Cardiac fibroblast (primary cell): ENCODE measurements at regions not wholly inside any gene's neighbourhood (a gene's known extent, or its start where the extent isn't known, plus 50 kb on each side); places are given as distances from the start of the nearest gene placed in this dataset.

ENCODE experiments used
- DNase-seq, 2 donors: peaks; one replicate each; pipeline versions ENCODE4 v3.0.0 to v3.0.0-alpha.2; 2010; ENCODE audit warnings: low read depth in 2 of 2
- H3K4me3 ChIP-seq, 2 donors: replicated peaks in 1 of 2; 1 replicate in 1 of 2; 2 replicates in 1 of 2; pipeline ENCODE4 v1.5.1; 2011; ENCODE audit warnings: low read depth in 2 of 2, low read length in 2 of 2, mild to moderate bottlenecking in 2 of 2, moderate library complexity in 1 of 2
- CTCF ChIP-seq: IDR thresholded peaks from one replicate; pipeline ENCODE4 v1.5.1; 2011; ENCODE audit warnings: low read depth, mild to moderate bottlenecking, low read length, inconsistent platforms

GRCh38 chr9:115278326-115279035 lies 160.5 kb upstream of the TNC start:
- DNase-seq, result no peak
- no peak overlapping the region for H3K4me3 ChIP-seq
- no peak for TF ChIP-seq CTCF

DNA sequence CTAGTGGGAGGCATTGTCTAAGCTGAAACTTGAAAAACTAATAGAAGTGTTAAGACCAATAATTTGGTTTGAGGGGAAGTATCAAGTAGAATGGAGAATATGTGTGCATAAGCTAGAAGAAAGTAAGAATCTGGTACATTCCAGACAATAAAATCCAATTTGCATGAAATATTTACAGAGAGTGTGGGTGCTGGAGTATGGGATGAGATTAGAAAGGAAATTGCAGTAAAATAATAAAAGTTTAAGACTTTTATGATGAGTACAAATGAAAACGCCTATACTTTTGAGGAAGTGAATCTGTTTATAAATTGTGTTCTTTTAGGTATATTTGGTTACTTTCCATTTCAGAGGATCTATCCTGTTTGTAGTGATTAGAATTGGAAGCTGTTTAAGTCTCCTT lies 165.4 kb upstream of the TNC start:
- no peak overlapping the region for H3K4me3 ChIP-seq
- DNase-seq, result no peak
- no peak for TF ChIP-seq CTCF

- no peak for TF ChIP-seq CTCF
- DNase-seq, result no peak
- H3K4me3 ChIP-seq, result no peak overlapping the region
These were observed 167.9 kb upstream of the TNC start for GRCh38 chr9:115285836-115286235.

DNA sequence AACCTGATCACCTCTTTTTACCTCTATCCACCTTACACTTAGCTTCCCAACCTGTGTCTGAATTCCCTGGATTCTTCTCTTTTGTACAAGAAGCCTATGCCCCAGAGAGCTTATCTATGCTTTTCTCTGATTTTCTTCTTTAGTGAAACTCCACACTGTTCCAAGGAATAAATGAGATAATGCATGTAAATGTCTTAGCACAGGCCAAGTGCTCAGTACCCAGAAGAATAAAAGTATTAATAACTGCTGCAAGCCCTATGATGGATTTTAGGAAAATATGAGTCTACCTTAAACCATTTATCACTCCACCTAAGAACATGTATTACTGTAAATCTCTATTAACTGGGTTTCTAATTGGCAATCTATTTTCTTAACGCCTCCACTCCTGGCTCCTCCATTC lies 168.5 kb upstream of the TNC start:
- DNase-seq, result no peak
- H3K4me3 ChIP-seq, result no peak overlapping the region
- no peak for TF ChIP-seq CTCF

DNA sequence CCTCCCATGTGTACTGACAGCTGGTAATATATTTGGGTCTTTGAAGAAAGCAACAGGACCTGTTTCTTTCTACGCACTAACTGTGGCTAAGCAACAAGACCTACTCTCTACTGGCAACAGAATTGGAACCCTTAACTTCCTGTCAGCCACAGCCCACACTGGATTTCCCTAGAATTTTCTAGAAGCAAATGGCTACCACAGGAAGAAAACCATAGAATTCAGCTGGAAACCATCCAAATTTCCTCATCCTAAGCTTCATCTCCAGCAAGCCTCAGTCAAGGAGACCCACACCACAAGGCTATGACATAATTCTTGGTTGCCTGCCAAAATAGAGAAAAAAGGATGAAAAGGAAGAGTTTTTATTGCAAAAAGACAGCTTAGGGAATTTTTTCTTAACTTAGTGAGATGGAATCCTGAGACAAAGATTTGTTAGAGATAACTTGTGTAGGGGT lies 171.8 kb upstream of the TNC start:
- peak; percentile 32 to 39 for DNase-seq

GRCh38 chr9:115291841-115292240 lies 173.9 kb upstream of the TNC start:
- DNase-seq, result no peak
- TF ChIP-seq CTCF, result no peak
- no peak overlapping the region for H3K4me3 ChIP-seq

More for the DNA sequence above, 171.8 kb upstream of the TNC start:
- H3K4me3 ChIP-seq, result no peak overlapping the region
- TF ChIP-seq CTCF, result no peak

DNA sequence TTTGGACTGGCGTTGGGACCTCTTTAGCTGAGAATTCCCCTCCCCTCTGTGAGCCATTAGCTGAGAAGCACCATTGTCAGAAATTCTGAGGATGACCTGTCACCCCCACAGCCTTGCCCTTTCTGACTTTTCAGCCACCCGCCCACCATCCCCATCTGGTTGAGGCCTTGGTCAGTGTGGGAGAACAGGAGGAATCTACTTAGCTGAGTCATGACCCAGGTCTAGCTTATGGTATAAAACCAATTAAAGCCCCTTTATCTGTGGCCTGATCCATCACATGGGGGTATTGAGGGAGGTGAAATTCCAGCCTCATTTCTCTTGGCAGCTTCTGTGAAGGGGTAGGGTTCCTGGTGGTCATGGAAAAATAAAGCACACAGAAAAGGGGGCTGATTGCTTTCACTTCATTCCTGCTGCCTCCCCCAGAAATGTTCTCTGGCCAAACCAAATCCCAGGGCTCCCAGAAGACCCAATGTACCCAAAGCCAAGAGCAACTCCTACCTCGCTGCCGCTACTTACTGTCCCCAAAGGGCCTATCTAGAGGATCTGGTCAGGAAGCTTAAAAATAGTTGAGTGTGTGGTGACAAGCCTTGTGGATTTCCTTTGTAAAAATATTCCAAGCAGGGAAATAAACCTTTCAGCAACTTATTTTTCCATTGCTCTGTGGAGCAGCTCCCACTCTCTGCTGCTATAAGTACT lies 174.8 kb upstream of the TNC start:
- no peak for TF ChIP-seq CTCF
- DNase-seq, result no peak
- no peak overlapping the region for H3K4me3 ChIP-seq
